Retina (tissue), 1 donor: ENCODE measurements at regions not wholly inside any gene's neighbourhood (a gene's known extent, or its start where the extent isn't known, plus 50 kb on each side); places are given as distances from the start of the nearest gene placed in this dataset.

Experiments
- DNase-seq: peaks from one replicate; pipeline ENCODE4 v3.0.0-alpha.2; 2016

DNA sequence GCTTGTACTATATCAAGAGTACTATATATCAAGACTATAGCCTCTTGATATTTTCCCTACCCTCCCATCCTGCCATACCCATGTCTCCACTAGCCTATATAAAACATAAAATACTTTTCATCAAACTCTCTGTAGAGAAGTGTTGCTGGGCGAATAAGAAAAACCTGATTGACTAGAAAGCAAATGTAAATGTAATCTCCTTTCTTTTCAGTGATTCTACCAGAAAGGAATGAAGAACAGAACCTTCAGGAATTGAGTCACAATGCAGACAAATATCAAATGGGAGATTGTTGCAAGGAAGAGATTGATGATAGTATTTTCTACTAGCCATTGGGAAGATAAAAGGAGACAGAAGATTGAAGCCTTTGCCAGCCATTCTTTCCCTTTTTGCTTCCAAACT lies 89.2 kb downstream of the KCNRG start:
- no peak for DNase-seq

DNA sequence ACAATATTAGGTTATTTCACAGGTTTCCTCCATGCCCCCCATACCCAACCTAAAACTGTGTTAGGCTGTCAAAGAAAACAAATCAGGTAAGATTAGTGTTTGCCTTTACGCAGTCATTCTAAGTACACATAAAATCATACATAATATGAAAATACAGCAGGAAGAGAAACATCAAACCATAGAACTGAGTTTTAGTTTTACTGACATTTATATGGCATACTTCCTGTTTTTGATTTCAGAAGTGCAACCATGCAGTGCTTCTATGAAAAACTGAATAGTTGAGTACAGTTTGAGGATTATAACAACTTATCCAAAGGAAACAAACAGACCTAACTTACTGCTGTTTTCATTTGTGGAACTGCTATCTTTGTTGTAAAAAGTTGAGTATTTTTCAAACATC lies 91.3 kb downstream of the KCNRG start:
- DNase-seq: no peak

DNA sequence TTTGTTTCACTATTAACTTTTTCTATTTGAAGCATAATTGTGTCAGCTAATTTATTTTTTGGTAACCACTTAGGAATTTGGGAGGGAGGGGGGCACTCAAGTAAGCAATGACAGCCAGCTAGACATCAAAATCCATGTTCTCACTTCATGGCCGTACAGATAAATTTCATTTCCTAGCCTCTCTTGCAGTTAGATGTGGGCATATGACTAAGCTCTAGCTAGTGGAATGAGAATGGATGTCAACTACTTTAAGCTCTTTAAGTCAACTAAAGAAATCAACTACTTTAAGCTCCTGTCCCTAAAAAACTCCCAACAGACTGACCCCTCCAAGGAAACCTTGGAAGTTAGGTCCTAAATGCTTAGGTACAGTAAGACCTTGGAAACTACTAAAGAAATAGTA lies 92.0 kb downstream of the KCNRG start:
- no peak for DNase-seq

GRCh38 chr13:50114961-50115360 lies 99.7 kb downstream of the KCNRG start:
- DNase-seq: no peak

GRCh38 chr13:50115695-50116094 lies 100.5 kb downstream of the KCNRG start:
- DNase-seq: no peak

- DNase-seq: no peak
Observed at GRCh38 chr13:50116430-50116973, 101.3 kb downstream of the KCNRG start.

DNA sequence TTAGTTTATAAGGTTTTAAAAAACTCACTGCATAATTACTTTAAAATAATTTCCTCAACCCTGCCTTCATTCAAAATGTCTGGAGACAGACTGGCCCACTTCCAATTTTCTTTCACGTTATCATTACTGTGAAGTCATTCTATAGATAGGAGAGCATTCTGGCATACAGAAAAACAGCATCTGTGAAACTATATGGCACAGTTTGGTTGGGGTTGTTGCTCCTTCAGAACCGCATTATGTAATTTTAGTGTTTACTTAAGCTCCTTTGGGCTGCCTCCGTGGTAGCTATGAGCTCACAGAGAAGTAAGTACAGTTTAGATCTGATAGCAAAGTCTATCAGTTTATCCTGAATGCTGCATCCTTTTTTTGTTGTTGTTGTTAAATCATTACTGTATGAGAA lies 104.3 kb downstream of the KCNRG start:
- DNase-seq: no peak

DNA sequence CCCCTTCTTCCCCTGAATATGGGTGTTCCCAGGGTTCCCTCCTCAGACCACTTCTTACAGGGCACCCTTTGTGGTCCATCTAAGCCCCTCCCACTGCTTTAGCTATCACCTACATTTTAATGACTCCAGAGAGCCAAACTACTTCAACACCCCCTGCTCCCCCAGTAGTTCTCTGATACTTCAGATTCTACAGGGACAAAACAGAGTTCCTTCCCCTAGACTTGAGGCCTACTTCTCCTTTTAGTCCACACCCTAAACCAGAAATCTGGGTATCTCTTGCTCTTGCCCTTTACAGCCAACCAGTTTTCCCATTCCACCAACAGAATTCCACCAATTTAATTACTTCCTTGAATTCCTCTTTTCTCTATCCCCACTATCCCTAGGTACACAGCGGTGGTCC lies 107.2 kb downstream of the KCNRG start:
- DNase-seq: no peak

DNA sequence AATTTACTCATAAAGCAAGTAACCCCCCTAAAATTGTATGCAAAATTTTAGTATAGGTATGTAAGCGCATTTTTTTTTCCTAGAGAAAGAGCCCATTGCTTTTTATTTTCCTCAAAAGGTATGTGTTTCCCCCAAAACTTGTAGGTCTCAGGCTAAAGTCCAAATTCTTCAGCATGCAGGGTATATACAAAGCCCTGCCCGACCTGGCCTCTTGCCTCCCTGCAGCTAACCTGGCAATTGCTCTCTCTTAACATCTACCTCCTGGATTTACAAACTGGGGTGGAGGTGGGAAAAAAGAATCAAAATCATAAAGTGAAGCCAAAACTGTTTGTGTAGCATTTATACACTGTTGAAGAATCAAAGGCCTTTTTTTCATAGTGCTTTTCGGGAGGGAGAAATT lies 107.8 kb downstream of the KCNRG start:
- DNase-seq: no peak

GRCh38 chr13:50123515-50123861 lies 108.2 kb downstream of the KCNRG start:
- DNase-seq: no peak

DNA sequence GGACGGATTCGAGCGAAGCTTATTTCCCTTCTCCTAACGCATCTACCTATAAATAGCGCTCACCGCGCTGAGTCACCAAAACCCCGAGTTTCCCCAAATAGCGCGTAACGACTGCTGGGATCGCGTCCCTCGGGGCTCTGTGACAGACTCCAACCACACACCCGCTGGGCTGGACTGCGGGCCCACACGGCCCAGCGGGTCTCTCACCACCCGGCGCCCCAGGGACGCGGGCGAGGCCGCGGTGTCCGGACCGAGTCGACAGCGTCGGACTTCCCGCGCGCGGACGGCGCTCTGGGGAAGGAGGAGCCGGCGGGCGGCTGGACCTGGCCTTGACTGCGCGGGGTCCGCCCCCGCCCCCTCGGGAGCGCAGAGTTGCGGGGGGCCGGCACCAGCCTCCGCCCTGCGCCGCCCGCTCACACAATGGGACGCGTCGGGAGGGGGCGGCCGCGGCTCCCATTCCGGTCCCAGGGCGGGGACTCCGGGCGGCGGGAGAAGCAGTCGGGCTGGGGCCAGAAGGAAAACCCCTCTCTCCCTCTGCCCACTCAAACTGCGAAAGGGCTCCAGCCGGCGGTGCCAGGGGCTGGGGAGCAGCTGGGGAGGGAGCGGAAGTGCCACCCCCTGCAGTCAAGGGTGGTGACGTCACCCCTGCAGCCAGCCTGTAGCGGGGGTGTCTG lies 108.8 kb downstream of the KCNRG start:
- peak; percentile 92 for DNase-seq

- DNase-seq: peak; percentile 93
Observed at GRCh38 chr13:50124536-50125303, 109.5 kb downstream of the KCNRG start.

GRCh38 chr13:50125304-50125553 lies 110.0 kb downstream of the KCNRG start:
- DNase-seq: no peak

GRCh38 chr13:50125554-50126262 lies 110.5 kb downstream of the KCNRG start:
- peak; percentile 90 for DNase-seq

- no peak for DNase-seq
Observed at GRCh38 chr13:50126263-50126992, 111.2 kb downstream of the KCNRG start.

- peak; percentile 88 for DNase-seq
Observed at GRCh38 chr13:50126993-50127725, 111.9 kb downstream of the KCNRG start.

GRCh38 chr13:50127726-50128291 lies 112.6 kb downstream of the KCNRG start:
- DNase-seq: peak; percentile 85

DNA sequence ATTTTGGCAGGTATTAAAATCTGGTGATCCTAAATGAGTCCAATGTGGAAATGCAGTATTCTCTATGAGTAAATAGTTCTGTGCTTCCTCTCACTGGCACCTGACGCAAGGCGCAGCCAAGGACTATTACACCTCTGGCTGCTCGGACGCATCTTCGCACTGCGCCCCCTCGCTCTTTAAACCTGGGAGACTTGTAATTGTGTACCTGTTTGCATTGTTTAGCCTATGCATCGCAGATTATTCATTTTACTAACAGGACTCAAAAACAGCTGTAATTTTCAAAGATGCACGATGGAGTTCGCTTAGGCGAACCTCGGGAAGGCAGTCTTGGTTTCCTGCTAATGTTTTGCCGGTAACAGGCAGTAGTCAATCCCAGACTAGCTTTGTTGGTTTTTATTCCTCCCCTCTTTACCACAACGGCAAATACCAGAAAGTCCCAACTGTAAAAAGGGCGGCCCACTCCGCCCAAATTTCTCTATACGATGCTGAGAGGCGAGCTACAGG lies 113.2 kb downstream of the KCNRG start:
- no peak for DNase-seq

- DNase-seq: peak; percentile 72
Observed at GRCh38 chr13:50129081-50129705, 113.9 kb downstream of the KCNRG start.

GRCh38 chr13:50129706-50130122 lies 114.5 kb downstream of the KCNRG start:
- peak; percentile 65 for DNase-seq

DNA sequence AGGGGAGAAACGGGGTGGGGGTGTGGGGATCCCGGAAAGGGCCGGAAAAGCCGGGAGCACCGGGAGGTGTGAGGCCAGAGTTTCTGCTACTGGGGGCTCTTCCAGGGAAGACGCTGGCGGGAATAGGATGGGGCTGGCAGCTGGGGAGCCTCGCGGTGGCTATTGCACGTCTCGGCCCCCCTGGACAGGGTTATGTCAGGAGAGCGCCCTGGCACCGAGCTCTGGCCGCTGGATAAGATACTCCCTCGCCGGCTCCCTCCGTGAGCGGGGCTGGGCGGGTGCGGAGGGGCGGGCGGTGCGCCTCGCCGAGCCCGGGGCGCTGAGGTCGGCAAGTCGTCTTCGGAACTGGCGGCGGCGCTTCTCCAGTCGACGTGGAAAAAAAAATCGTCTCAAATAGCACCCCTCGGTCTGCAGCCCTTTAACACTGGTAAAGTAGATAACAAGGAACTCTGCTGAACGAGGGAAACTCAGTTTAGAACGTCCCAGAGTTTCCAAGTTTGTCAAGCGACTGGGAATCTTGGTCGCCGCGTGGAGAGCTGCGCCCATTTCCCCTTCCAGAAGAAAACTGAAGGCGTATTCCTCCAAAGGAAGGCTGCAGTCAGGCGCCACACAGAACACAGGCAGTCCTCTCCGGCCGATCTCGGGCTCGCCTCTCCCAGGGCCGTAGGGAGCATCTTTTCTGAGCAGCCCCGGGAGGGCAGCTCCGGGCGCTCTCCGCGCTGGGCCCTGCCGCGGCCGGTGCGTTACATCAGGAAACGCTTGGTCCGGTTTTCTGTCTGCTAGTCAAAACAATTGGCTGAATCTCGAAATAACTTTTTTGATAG lies 115.1 kb downstream of the KCNRG start:
- peak; percentile 80 for DNase-seq
